OCI-LY7 (cell line): ENCODE measurements at regions not wholly inside any gene's neighbourhood (a gene's known extent, or its start where the extent isn't known, plus 50 kb on each side); places are given as distances from the start of the nearest gene placed in this dataset.

Experiments used
- CTCF ChIP-seq: fragments of 200-600 bp; sonication (generic); conservative IDR thresholded peaks from 2 replicates; pipeline ENCODE4 v1.5.1; 2014; ENCODE audit warnings: mild to moderate bottlenecking, antibody characterized with exemption, low read length, moderate library complexity, mixed read lengths
- EZH2phosphoT487 ChIP-seq: fragments of 200-600 bp; sonication (generic); IDR thresholded peaks from 2 replicates; pipeline ENCODE4 v1.6.1; 2018; ENCODE audit warnings: low read depth, borderline replicate concordance, mild to moderate bottlenecking, mixed run types, antibody characterized with exemption, low read length, moderate library complexity, mixed read lengths

GRCh38 chr6:141521440-141521839 is 611.3 kb upstream of the GJE1 start:
- TF ChIP-seq CTCF (no peak), EZH2phosphoT487 (no peak)
